Uterus (tissue), 3 donors: ENCODE measurements at regions not wholly inside any gene's neighbourhood (a gene's known extent, or its start where the extent isn't known, plus 50 kb on each side); places are given as distances from the start of the nearest gene placed in this dataset.

Experiments used
- DNase-seq, 2 donors: peaks; one replicate each; pipeline ENCODE4 v3.0.0-alpha.2; 2019 to 2020
- H3K27ac ChIP-seq, 2 donors: fragments of 200-600 bp; sonication (generic); 1 replicate in 1 of 2; 2 replicates in 1 of 2; pipeline ENCODE4 v1.5.1; 2016 to 2018
- H3K27me3 ChIP-seq, 2 donors: fragments of 200-600 bp; sonication (generic); one replicate each; pipeline ENCODE4 v1.5.1; 2018 to 2019; ENCODE audit warnings: control low read depth in 1 of 2
- H3K36me3 ChIP-seq, 2 donors: fragments of 200-600 bp; sonication (generic); one replicate each; pipeline ENCODE4 v1.5.1; 2019; ENCODE audit warnings: control low read depth in 1 of 2
- H3K4me1 ChIP-seq, 2 donors: fragments of 200-600 bp; sonication (generic); one replicate each; pipeline ENCODE4 v1.5.1; 2018 to 2019; ENCODE audit warnings: control low read depth in 1 of 2
- H3K4me3 ChIP-seq, 2 donors: fragments of 200-600 bp; sonication (generic); 1 replicate in 1 of 2; 2 replicates in 1 of 2; pipeline ENCODE4 v1.5.1; 2018 to 2019; ENCODE audit warnings: mild to moderate bottlenecking in 1 of 2
- H3K9me3 ChIP-seq, 2 donors: fragments of 200-600 bp; sonication (generic); one replicate each; pipeline ENCODE4 v1.5.1; 2019; ENCODE audit warnings: control low read depth in 1 of 2
- POLR2A ChIP-seq, 2 donors: fragments of 450-650 bp; IDR thresholded peaks; one replicate each; pipeline ENCODE4 v1.6.1; 2016; ENCODE audit warnings: antibody characterized with exemption in 2 of 2, mild to moderate bottlenecking in 1 of 2, moderate library complexity in 1 of 2
- intact Hi-C: fragments of 100-400 bp; cut with DNase I; formaldehyde crosslinking; loops from one replicate; pipeline ENCODE4 v1.15.1; 2023; ENCODE audit warnings: low total_unique reads
- TF ChIP-seq, protein P1 (sequence below), 4 experiments: fragments of 200-600 bp in 2 of 4; fragments of 450-650 bp in 2 of 4; sonication (generic) in 2 of 4; IDR thresholded peaks; one replicate each; pipeline ENCODE4 v1.5.1; 2016 to 2019; ENCODE audit warnings: antibody characterized with exemption in 4 of 4, mild to moderate bottlenecking in 2 of 4, moderate library complexity in 1 of 4
- donor health status: DM: yes; HTN: yes; CAD: no.

GRCh38 chr2:37425408-37425807, 81.0 kb downstream of the QPCT start:
- H3K27ac ChIP-seq: no peak overlapping the region
- DNase-seq: no peak
- H3K9me3 ChIP-seq: no peaks in the 10 kb centered on the region
- TF ChIP-seq POLR2A (IDR thresholded peaks at IDR 0.05): no peak
- TF ChIP-seq, protein P1, sequence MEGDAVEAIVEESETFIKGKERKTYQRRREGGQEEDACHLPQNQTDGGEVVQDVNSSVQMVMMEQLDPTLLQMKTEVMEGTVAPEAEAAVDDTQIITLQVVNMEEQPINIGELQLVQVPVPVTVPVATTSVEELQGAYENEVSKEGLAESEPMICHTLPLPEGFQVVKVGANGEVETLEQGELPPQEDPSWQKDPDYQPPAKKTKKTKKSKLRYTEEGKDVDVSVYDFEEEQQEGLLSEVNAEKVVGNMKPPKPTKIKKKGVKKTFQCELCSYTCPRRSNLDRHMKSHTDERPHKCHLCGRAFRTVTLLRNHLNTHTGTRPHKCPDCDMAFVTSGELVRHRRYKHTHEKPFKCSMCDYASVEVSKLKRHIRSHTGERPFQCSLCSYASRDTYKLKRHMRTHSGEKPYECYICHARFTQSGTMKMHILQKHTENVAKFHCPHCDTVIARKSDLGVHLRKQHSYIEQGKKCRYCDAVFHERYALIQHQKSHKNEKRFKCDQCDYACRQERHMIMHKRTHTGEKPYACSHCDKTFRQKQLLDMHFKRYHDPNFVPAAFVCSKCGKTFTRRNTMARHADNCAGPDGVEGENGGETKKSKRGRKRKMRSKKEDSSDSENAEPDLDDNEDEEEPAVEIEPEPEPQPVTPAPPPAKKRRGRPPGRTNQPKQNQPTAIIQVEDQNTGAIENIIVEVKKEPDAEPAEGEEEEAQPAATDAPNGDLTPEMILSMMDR (IDR thresholded peaks at IDR 0.05): no peak
- H3K27me3 ChIP-seq: no peaks in the 10 kb centered on the region
- intact Hi-C loops: no loop called here
- H3K36me3 ChIP-seq: no peaks in the 10 kb centered on the region
- H3K4me1 ChIP-seq: no peaks in the 10 kb centered on the region
- H3K4me3 ChIP-seq: no peak overlapping the region

DNA sequence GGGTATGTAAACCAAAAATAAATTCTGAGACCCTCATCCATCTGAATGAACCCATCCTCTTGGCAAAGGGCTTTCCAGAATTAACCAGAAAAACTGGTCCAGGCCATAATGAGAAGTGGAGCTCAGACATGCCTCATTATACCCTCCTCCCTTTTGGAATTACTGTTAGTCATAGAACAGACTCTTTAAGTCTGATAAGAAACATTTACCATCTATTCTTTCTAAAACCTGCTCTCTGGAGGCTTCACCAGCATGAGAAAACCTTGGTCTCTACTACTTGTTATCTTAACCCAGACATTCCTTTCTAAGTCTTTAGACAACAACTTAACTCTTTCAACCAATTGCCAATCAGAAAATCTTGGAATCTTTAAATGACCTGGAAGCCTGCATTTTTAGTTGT, 82.8 kb downstream of the QPCT start:
- Histone ChIP-seq H3K27me3 (no peaks in the 10 kb centered on the region), H3K36me3 (no peaks in the 10 kb centered on the region), H3K27ac (no peak overlapping the region), H3K4me1 (no peaks in the 10 kb centered on the region), H3K4me3 (no peak overlapping the region), H3K9me3 (no peaks in the 10 kb centered on the region)
- DNase-seq: no peak
- intact Hi-C loops: no loop called here
- no peak for TF ChIP-seq POLR2A (IDR thresholded peaks at IDR 0.05)
- TF ChIP-seq, protein P1 (IDR thresholded peaks at IDR 0.05): no peak

- no peaks in the 10 kb centered on the region for H3K27me3 ChIP-seq
- intact Hi-C loops: no loop called here
- no peak overlapping the region for H3K4me3 ChIP-seq
- no peaks in the 10 kb centered on the region for H3K4me1 ChIP-seq
- no peak for TF ChIP-seq POLR2A (IDR thresholded peaks at IDR 0.05)
- TF ChIP-seq, protein P1 (IDR thresholded peaks at IDR 0.05): no peak
- H3K27ac ChIP-seq: no peak overlapping the region
- H3K9me3 ChIP-seq: no peaks in the 10 kb centered on the region
- no peaks in the 10 kb centered on the region for H3K36me3 ChIP-seq
- no peak for DNase-seq
Measured at GRCh38 chr2:37436323-37436722, 91.9 kb downstream of the QPCT start.

DNA sequence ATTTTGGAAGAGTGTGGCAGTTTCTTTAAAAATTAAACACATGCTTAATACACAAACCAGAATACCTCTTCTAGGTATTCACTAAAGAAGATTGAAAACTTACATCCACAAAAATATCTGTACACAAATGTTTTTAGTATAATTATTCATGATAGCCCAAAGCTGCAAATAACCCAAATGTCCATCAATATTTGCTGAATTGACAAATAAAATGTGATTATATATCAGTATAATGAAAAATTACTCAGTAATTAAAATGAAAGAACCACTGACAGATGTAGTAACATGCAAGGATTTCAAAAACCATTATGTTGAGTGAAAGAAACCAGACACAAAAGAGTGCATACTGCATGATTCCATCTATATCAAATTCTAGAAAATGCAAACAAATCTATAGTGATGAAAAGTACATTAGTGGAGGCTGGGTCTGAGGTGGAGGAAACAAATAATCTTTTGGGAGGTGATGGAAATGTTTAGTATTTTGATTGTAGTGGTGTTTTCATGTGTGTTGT, 94.8 kb downstream of the QPCT start:
- H3K27me3 ChIP-seq: no peaks in the 10 kb centered on the region

GRCh38 chr2:37441055-37441454, 96.6 kb downstream of the QPCT start:
- no peak for DNase-seq
- Histone ChIP-seq H3K4me3 (no peak overlapping the region), H3K9me3 (no peaks in the 10 kb centered on the region), H3K27ac (no peak overlapping the region), H3K27me3 (no peaks in the 10 kb centered on the region), H3K4me1 (no peaks in the 10 kb centered on the region), H3K36me3 (no peaks in the 10 kb centered on the region)
- TF ChIP-seq, protein P1 (IDR thresholded peaks at IDR 0.05): no peak
- no peak for TF ChIP-seq POLR2A (IDR thresholded peaks at IDR 0.05)
- intact Hi-C loops: no loop called here

More for the DNA sequence above, 94.8 kb downstream of the QPCT start:
- TF ChIP-seq POLR2A (IDR thresholded peaks at IDR 0.05): no peak
- TF ChIP-seq, protein P1 (IDR thresholded peaks at IDR 0.05): no peak
- intact Hi-C loops: no loop called here
- no peaks in the 10 kb centered on the region for H3K36me3 ChIP-seq
- no peak for DNase-seq
- H3K4me1 ChIP-seq: no peaks in the 10 kb centered on the region
- no peak overlapping the region for H3K27ac ChIP-seq
- no peak overlapping the region for H3K4me3 ChIP-seq
- H3K9me3 ChIP-seq: no peaks in the 10 kb centered on the region
